Nephron (organoid): ENCODE measurements at regions not wholly inside any gene's neighbourhood (a gene's known extent, or its start where the extent isn't known, plus 50 kb on each side); places are given as distances from the start of the nearest gene placed in this dataset.

ENCODE experiments used
- H3K27ac Mint-ChIP-seq, 3 experiments: 2 replicates each; pipeline ENCODE4 v1.8.0; 2020; ENCODE audit warnings: mixed read lengths in 3 of 3, mild to moderate bottlenecking in 2 of 3, moderate library complexity in 1 of 3
- H3K27me3 Mint-ChIP-seq: 2 replicates; pipeline ENCODE4 v1.8.0; 2021; ENCODE audit warnings: low read depth, mild to moderate bottlenecking, moderate library complexity, mixed read lengths
- H3K36me3 Mint-ChIP-seq: 2 replicates; pipeline ENCODE4 v1.8.0; 2020; ENCODE audit warnings: low read depth, mixed read lengths
- H3K4me1 Mint-ChIP-seq: 2 replicates; pipeline ENCODE4 v1.8.0; 2020; ENCODE audit warnings: mixed read lengths
- H3K4me3 Mint-ChIP-seq, 3 experiments: 2 replicates each; pipeline ENCODE4 v1.8.0; 2020; ENCODE audit warnings: mild to moderate bottlenecking in 3 of 3, mixed read lengths in 3 of 3, moderate library complexity in 2 of 3
- H3K9me3 Mint-ChIP-seq: 2 replicates; pipeline ENCODE4 v1.8.0; 2020; ENCODE audit warnings: mixed read lengths
- TF ChIP-seq, protein P1 (sequence below), 3 experiments: fragments of 200-600 bp; sonication (generic); IDR thresholded peaks; one replicate each; pipeline ENCODE4 v1.5.0; 2021; ENCODE audit warnings: antibody characterized with exemption in 3 of 3; ENCODE audit not compliant: unreplicated experiment in 3 of 3

DNA sequence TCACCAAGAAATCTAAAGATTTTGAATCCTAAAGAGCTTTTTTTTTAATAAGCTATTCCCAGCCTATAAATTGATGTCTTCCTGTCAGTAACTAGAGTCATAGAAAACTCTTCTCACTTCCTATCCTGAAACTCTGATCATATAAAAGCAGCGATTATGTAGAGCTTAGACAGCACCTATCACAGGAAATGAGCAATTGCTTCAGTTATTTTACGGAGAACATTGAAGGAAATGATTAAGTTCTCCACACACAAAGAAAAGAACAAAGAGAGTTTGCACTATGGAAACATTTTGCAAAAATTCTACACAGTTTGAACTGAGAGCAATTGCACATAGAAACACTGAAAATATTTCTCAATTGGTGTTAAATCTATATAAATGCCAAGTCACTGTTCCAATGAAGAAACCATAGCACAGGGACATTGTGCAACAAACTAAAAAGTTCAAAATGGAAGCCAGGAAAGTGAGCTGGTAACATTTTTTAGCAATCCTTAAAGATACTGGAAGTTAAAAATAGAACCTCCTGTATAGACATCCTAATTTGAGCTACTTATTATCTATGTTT is 291.5 kb upstream of the ARHGEF26 start:
- peaks cover 9% of the 10 kb centered on the region for H3K9me3 Mint-ChIP-seq
- no peak overlapping the region for H3K4me3 Mint-ChIP-seq
- H3K4me1 Mint-ChIP-seq, result no peaks in the 10 kb centered on the region
- TF ChIP-seq, protein P1, sequence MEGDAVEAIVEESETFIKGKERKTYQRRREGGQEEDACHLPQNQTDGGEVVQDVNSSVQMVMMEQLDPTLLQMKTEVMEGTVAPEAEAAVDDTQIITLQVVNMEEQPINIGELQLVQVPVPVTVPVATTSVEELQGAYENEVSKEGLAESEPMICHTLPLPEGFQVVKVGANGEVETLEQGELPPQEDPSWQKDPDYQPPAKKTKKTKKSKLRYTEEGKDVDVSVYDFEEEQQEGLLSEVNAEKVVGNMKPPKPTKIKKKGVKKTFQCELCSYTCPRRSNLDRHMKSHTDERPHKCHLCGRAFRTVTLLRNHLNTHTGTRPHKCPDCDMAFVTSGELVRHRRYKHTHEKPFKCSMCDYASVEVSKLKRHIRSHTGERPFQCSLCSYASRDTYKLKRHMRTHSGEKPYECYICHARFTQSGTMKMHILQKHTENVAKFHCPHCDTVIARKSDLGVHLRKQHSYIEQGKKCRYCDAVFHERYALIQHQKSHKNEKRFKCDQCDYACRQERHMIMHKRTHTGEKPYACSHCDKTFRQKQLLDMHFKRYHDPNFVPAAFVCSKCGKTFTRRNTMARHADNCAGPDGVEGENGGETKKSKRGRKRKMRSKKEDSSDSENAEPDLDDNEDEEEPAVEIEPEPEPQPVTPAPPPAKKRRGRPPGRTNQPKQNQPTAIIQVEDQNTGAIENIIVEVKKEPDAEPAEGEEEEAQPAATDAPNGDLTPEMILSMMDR (IDR thresholded peaks at IDR 0.05; ENCODE audit: unreplicated experiment in 3 of 3), result no peak
- H3K27ac Mint-ChIP-seq, result no peak overlapping the region
- peaks cover 4% of the 10 kb centered on the region for H3K27me3 Mint-ChIP-seq
- H3K36me3 Mint-ChIP-seq, result no peaks in the 10 kb centered on the region

DNA sequence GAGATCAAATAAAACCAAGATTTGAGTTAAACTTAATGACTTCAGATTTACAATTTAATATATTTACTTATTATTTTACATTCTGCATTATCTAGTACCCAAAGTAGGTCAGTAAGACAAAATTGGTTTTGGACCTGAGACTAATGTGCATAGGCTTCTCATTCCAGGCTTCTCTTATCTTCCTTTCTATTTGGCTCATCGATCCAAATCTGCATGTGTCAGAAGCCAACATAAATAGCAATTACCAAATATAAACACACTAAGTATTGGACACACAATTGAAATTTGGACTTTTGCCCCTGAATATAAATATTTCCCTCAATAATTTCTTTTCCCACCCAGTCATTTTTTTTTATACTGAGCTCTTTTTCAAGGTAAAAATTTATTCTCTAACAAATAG is 290.6 kb upstream of the ARHGEF26 start:
- no peaks in the 10 kb centered on the region for H3K36me3 Mint-ChIP-seq
- H3K27ac Mint-ChIP-seq, result no peak overlapping the region
- no peak overlapping the region for H3K4me3 Mint-ChIP-seq
- peaks cover 4% of the 10 kb centered on the region for H3K27me3 Mint-ChIP-seq
- TF ChIP-seq, protein P1 (IDR thresholded peaks at IDR 0.05; ENCODE audit: unreplicated experiment in 3 of 3), result no peak
- H3K9me3 Mint-ChIP-seq, result peaks cover 7% of the 10 kb centered on the region
- no peaks in the 10 kb centered on the region for H3K4me1 Mint-ChIP-seq

DNA sequence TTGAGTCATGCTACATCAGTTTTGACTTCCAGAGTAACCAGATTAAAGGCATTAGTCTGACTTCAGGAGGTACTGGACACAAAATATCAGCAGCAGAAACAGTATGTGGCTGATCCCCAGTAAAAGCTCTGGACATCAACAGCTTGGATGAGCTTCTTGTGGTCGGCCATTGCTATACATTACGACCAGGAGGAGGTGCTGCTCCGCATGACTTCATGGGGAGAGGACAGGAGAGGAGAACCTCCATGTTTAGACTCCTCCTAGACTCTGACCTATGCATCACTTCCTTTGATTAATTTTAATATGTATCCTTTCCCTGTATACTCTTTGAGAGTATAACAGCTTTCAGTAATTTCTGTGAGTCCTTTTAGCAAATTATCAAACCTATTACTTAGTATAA is 285.6 kb upstream of the ARHGEF26 start:
- H3K4me1 Mint-ChIP-seq, result no peaks in the 10 kb centered on the region
- no peaks in the 10 kb centered on the region for H3K9me3 Mint-ChIP-seq
- H3K27me3 Mint-ChIP-seq, result peaks cover 5% of the 10 kb centered on the region
- no peaks in the 10 kb centered on the region for H3K36me3 Mint-ChIP-seq
- TF ChIP-seq, protein P1 (IDR thresholded peaks at IDR 0.05; ENCODE audit: unreplicated experiment in 3 of 3), result no peak
- H3K4me3 Mint-ChIP-seq, result no peak overlapping the region
- no peak overlapping the region for H3K27ac Mint-ChIP-seq

DNA sequence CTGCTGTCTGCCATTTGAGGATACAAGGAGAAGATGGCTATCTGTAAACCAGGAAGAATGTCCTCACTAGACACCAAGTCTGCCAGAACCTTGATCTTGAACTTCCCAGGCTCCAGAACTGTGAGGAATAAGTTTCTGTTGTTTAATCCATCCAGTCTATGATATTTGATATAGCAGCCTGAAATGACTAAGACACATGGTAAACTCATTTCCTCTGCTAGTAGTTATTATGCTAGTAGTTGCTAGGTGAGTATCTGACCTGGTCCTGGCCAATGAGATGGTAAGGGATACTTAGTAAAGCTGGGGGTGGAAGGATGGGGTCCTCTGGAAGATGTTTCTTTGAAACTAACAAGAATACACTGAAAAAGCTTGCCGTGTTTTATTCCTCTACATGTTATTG is 280.7 kb upstream of the ARHGEF26 start:
- H3K27ac Mint-ChIP-seq, result no peak overlapping the region
- H3K4me1 Mint-ChIP-seq, result no peaks in the 10 kb centered on the region
- no peaks in the 10 kb centered on the region for H3K9me3 Mint-ChIP-seq
- no peaks in the 10 kb centered on the region for H3K36me3 Mint-ChIP-seq
- no peak overlapping the region for H3K4me3 Mint-ChIP-seq
- peaks cover 5% of the 10 kb centered on the region for H3K27me3 Mint-ChIP-seq
- TF ChIP-seq, protein P1 (IDR thresholded peaks at IDR 0.05; ENCODE audit: unreplicated experiment in 3 of 3), result no peak

DNA sequence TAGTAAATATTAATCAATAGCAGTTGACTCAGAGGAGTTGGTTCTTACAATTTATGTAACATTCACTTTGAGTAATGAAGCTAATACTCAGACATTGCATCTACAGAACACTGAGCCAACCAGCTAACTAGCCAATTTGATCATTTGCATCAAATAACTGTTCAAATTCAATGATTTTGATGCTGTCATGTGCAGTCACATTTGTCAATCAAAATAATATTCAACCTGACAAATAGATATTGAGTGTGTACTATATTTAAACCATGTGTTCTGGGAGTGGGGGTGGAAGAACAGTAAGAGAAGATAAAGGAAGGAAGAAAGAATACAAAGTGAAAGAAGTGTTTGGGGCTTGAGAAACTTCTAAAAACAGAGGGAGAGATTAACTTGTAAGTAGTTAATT is 277.2 kb upstream of the ARHGEF26 start:
- H3K4me3 Mint-ChIP-seq, result no peak overlapping the region

DNA sequence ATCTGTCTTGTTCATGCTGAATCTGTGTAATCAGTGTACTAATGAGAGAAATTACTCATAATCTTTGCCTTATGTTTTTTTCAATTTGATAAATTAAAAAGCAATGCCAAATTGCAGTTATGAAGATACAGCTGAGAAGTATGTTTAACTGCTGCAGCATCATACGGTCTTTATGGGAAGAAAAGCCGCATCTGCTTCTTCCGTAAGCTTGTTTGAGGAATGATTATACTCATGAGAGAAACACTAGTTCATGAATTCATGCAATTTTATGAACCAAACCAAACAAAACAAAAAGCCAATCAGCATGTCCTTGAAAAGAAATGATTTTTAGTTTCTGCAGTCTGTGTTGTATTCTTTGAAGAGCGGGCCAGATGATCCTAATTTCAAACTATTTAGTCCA is 275.9 kb upstream of the ARHGEF26 start:
- TF ChIP-seq, protein P1 (IDR thresholded peaks at IDR 0.05; ENCODE audit: unreplicated experiment in 3 of 3), result no peak
- Mint-ChIP-seq H3K36me3 (no peaks in the 10 kb centered on the region), H3K4me1 (no peaks in the 10 kb centered on the region), H3K27me3 (no peaks in the 10 kb centered on the region), H3K27ac (no peak overlapping the region), H3K9me3 (no peaks in the 10 kb centered on the region), H3K4me3 (no peak overlapping the region)

More for the DNA sequence above, 277.2 kb upstream of the ARHGEF26 start:
- TF ChIP-seq, protein P1 (IDR thresholded peaks at IDR 0.05; ENCODE audit: unreplicated experiment in 3 of 3), result no peak
- Mint-ChIP-seq H3K4me1 (no peaks in the 10 kb centered on the region), H3K36me3 (no peaks in the 10 kb centered on the region), H3K27ac (no peak overlapping the region), H3K27me3 (peaks cover 5% of the 10 kb centered on the region), H3K9me3 (no peaks in the 10 kb centered on the region)
